Right lobe of liver (tissue), 6 donors: ENCODE measurements at regions not wholly inside any gene's neighbourhood (a gene's known extent, or its start where the extent isn't known, plus 50 kb on each side); places are given as distances from the start of the nearest gene placed in this dataset.

Source experiments
- ATAC-seq, 4 donors: fragments of 200-7000 bp; cut with Tn5 transposase; one replicate each; pipeline ENCODE4 v1.9.1; 2020; ENCODE audit warnings: mild to moderate bottlenecking in 4 of 4, moderate library complexity in 4 of 4
- DNase-seq, 3 donors: peaks; one replicate each; pipeline ENCODE4 v3.0.0-alpha.2; 2020
- H3K27ac ChIP-seq, 3 donors: fragments of 200-600 bp; one replicate each; pipeline ENCODE4 v1.8.0; 2022
- H3K27me3 ChIP-seq, 2 donors: fragments of 200-600 bp; one replicate each; pipeline ENCODE4 v1.8.0; 2022
- H3K36me3 ChIP-seq, 4 donors: fragments of 200-600 bp; sonication (generic) in 1 of 4; one replicate each; pipeline versions ENCODE4 v1.5.1 to v1.8.0; 2017 to 2022; ENCODE audit warnings: control low read depth in 1 of 4
- H3K4me1 ChIP-seq, 4 donors: fragments of 200-600 bp; sonication (generic) in 1 of 4; one replicate each; pipeline versions ENCODE4 v1.5.1 to v1.8.0; 2017 to 2022; ENCODE audit warnings: control low read depth in 1 of 4
- H3K4me3 ChIP-seq, 3 donors: fragments of 200-600 bp; one replicate each; pipeline ENCODE4 v1.8.0; 2022
- H3K9me3 ChIP-seq, 4 donors: fragments of 200-600 bp; sonication (generic) in 1 of 4; one replicate each; pipeline versions ENCODE4 v1.5.1 to v1.8.0; 2017 to 2022; ENCODE audit warnings: control low read depth in 1 of 4
- CTCF ChIP-seq, 4 donors: fragments of 200-600 bp in 3 of 4; fragments of 450-650 bp in 1 of 4; IDR thresholded peaks; one replicate each; pipeline versions ENCODE4 v1.5.1 to v1.8.0; 2016 to 2022; ENCODE audit warnings: antibody characterized with exemption in 4 of 4, mild to moderate bottlenecking in 2 of 4
- POLR2A ChIP-seq: fragments of 450-650 bp; IDR thresholded peaks from one replicate; pipeline ENCODE4 v1.6.1; 2017; ENCODE audit warnings: antibody characterized with exemption, mild to moderate bottlenecking
- WGBS: methylation state at CpG from one replicate; pipeline ENCODE4 v1.1.6; 2018; ENCODE audit warnings: low coverage, low lambda C conversion rate; ENCODE audit not compliant: insufficient coverage; ENCODE audit errors: missing lambda C conversion rate; 5-methylcytosine and 5-hydroxymethylcytosine counted together
- intact Hi-C, 2 donors: fragments of 100-400 bp; cut with DNase I; formaldehyde crosslinking; loops; one replicate each; pipeline versions ENCODE4 v1.11.2 to v1.14.1; 2022
- donor health status: DM: no; HTN: yes; CAD: no.
- donor health status: DM: no; HTN: no; CAD: no.
- donor health status: DM: no; HTN: no; CAD: no.
- donor health status: DM: no; HTN: yes; CAD: no.
- donor health status: DM: no; HTN: yes; CAD: no.

- no peak for DNase-seq
Measured at GRCh38 chr15:47439146-47440111, 277.9 kb upstream of the SEMA6D start.

GRCh38 chr15:47442371-47442770, 274.9 kb upstream of the SEMA6D start:
- Histone ChIP-seq H3K4me3 (no peak overlapping the region), H3K4me1 (no peaks in the 10 kb centered on the region), H3K9me3 (no peaks in the 10 kb centered on the region), H3K27me3 (no peaks in the 10 kb centered on the region), H3K27ac (no peak overlapping the region), H3K36me3 (no peaks in the 10 kb centered on the region)
- no peak for TF ChIP-seq CTCF (IDR thresholded peaks at IDR 0.05)
- TF ChIP-seq POLR2A: no peak
- DNase-seq: no peak
- no peak for ATAC-seq
- WGBS: 33% methylated on average over 1 of the region's 1 CpG
- intact Hi-C loops: no loop called here

More at GRCh38 chr15:47439146-47440111, 277.9 kb upstream of the SEMA6D start:
- Histone ChIP-seq H3K27me3 (no peaks in the 10 kb centered on the region), H3K4me3 (no peak overlapping the region), H3K9me3 (no peaks in the 10 kb centered on the region), H3K36me3 (no peaks in the 10 kb centered on the region), H3K27ac (no peak overlapping the region), H3K4me1 (no peaks in the 10 kb centered on the region)
- WGBS: 54% methylated on average over 5 of the region's 5 CpGs
- intact Hi-C loops: no loop called here
- TF ChIP-seq POLR2A: no peak
- no peak for TF ChIP-seq CTCF (IDR thresholded peaks at IDR 0.05)
- no peak for ATAC-seq

DNA sequence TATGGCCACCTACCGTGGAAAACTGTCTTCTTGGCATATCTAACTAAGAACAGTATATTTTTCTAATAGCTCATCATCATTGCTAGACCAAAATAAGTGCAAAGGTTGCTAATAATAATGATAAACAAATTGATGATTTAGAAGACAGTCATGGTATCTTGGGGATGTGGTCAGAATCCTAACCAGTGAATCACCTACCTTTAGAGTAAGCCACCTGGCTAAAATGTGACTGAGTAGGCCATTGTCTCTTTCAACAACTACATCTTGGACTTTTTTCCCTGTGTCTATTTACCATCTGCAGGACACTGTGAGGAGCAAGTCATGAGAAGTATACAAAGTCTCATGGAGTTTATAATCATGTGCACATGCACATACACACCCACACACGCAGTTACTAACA, 273.5 kb upstream of the SEMA6D start:
- WGBS: 35% methylated on average over 2 of the region's 2 CpGs
- intact Hi-C loops: no loop called here

DNA sequence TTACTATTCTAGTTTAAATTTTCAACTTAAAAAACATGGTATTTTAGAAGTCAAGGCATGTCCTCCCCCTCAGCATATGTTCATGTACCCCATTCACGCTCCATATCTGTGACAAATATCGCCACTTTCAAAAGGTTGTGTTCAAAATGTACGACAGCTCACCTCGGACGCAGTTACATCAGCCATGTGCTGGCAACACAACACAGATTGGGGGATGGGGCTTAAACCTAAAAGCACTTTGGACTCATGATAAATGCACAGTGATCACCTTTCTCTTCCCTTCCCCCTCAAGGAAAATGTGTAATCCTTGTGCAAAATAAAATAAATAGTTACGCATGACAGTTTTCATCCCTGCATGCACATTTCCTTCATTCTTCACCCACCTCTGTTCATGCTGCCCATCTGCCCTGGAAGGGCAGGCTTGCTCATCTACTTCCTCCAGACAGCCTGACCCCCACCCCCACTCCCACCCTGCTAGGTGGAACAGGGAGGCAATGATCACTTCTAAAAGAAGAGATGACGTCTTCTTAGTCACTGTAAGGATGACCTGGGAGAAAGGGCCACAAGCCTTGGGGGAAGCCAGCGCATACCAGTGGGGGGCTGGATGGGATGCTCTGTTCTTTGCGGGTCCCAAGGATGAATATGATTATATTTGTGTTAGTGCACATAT, 271.4 kb upstream of the SEMA6D start:
- 82% methylated on average over 9 of the region's 9 CpGs for WGBS
- TF ChIP-seq POLR2A (no peak), CTCF (IDR thresholded peaks at IDR 0.05) (no peak)
- intact Hi-C loops: no loop called here

More for the DNA sequence above, 273.5 kb upstream of the SEMA6D start:
- TF ChIP-seq POLR2A: no peak
- no peak for TF ChIP-seq CTCF (IDR thresholded peaks at IDR 0.05)
- Histone ChIP-seq H3K27me3 (no peaks in the 10 kb centered on the region), H3K27ac (no peak overlapping the region), H3K4me1 (no peaks in the 10 kb centered on the region), H3K36me3 (no peaks in the 10 kb centered on the region), H3K4me3 (no peak overlapping the region), H3K9me3 (no peaks in the 10 kb centered on the region)
- DNase-seq (no peak), ATAC-seq (no peak)

More for the DNA sequence above, 271.4 kb upstream of the SEMA6D start:
- ATAC-seq: no peak
- H3K36me3 ChIP-seq: no peaks in the 10 kb centered on the region
- H3K27ac ChIP-seq: no peak overlapping the region
- no peaks in the 10 kb centered on the region for H3K9me3 ChIP-seq
- H3K4me1 ChIP-seq: no peaks in the 10 kb centered on the region
- no peaks in the 10 kb centered on the region for H3K27me3 ChIP-seq
- H3K4me3 ChIP-seq: no peak overlapping the region
- DNase-seq: no peak
